Activated CD8-positive, alpha-beta T cell treated with anti-CD3 and anti-CD28 coated beads for 36 hours (primary cell): ENCODE measurements at regions not wholly inside any gene's neighbourhood (a gene's known extent, or its start where the extent isn't known, plus 50 kb on each side); places are given as distances from the start of the nearest gene placed in this dataset.

ENCODE experiments used
- ATAC-seq: fragments of 200-7000 bp; cut with Tn5 transposase; one replicate; pipeline ENCODE4 v1.10.0; 2021; ENCODE audit warnings: mild to moderate bottlenecking, moderate library complexity
- CTCF ChIA-PET: fragments of 350-600 bp; sonication (Branson Sonifier 250); formaldehyde crosslinking; loops from one replicate; lab custom pipeline; 2021; ENCODE audit warnings: antibody characterized with exemption; lab: Charles Lee
- POLR2A ChIA-PET: fragments of 350-600 bp; sonication (Branson Sonifier 250); formaldehyde crosslinking; loops from one replicate; lab custom pipeline; 2021; ENCODE audit warnings: antibody characterized with exemption; lab: Charles Lee
- DNase-seq: peaks from one replicate; pipeline ENCODE4 v3.0.0-alpha.2; 2020
- H3K27ac Mint-ChIP-seq: one replicate; pipeline ENCODE4 v1.8.0; 2021; ENCODE audit warnings: mild to moderate bottlenecking, mixed read lengths
- H3K27me3 Mint-ChIP-seq: one replicate; pipeline ENCODE4 v1.8.0; 2021; ENCODE audit warnings: mixed read lengths
- H3K36me3 Mint-ChIP-seq: one replicate; pipeline ENCODE4 v1.8.0; 2021; ENCODE audit warnings: low read depth, mixed read lengths
- H3K4me1 Mint-ChIP-seq: one replicate; pipeline ENCODE4 v1.8.0; 2021; ENCODE audit warnings: low read depth, mixed read lengths
- H3K4me3 Mint-ChIP-seq: one replicate; pipeline ENCODE4 v1.8.0; 2021; ENCODE audit warnings: mild to moderate bottlenecking, moderate library complexity, mixed read lengths
- H3K9me3 Mint-ChIP-seq: one replicate; pipeline ENCODE4 v1.8.0; 2021; ENCODE audit warnings: mixed read lengths
- CTCF ChIP-seq: fragments of 200-600 bp; IDR thresholded peaks from one replicate; pipeline ENCODE4 v1.8.0; 2022; ENCODE audit warnings: antibody characterized with exemption, mild to moderate bottlenecking
- intact Hi-C: fragments of 100-400 bp; cut with micrococcal nuclease; formaldehyde crosslinking; loops from one replicate; pipeline ENCODE4 v1.10.0; 2022

GRCh38 chr4:43993196-43993902, 455.3 kb downstream of the KCTD8 start:
- ChIA-PET POLR2A (interaction anchor here (0.6 kb wide), 1 partner anchor 1163 kb away, joined by 3 read pairs; no protein-coding TSS in a partner anchor), CTCF (interaction anchor here (0.9 kb wide), 1 partner anchor 127 kb away, joined by 3 read pairs; no protein-coding TSS in a partner anchor)
- intact Hi-C loops: no loop called here
- no peak for TF ChIP-seq CTCF
- Mint-ChIP-seq H3K9me3 (no peaks in the 10 kb centered on the region), H3K27me3 (no peaks in the 10 kb centered on the region), H3K4me3 (no peak overlapping the region), H3K27ac (no peak overlapping the region), H3K4me1 (no peaks in the 10 kb centered on the region), H3K36me3 (no peaks in the 10 kb centered on the region)
- ATAC-seq (no peak), DNase-seq (no peak)

- Mint-ChIP-seq H3K4me3 (no peak overlapping the region), H3K9me3 (peaks cover 4% of the 10 kb centered on the region), H3K36me3 (no peaks in the 10 kb centered on the region), H3K27me3 (no peaks in the 10 kb centered on the region), H3K27ac (no peak overlapping the region), H3K4me1 (no peaks in the 10 kb centered on the region)
- ATAC-seq: no peak
- intact Hi-C loops: no loop called here
- no peak for DNase-seq
- no peak for TF ChIP-seq CTCF
- ChIA-PET POLR2A (no interaction called here), CTCF (no interaction called here)
Measured at GRCh38 chr4:43999669-44000068, 448.9 kb downstream of the KCTD8 start.

DNA sequence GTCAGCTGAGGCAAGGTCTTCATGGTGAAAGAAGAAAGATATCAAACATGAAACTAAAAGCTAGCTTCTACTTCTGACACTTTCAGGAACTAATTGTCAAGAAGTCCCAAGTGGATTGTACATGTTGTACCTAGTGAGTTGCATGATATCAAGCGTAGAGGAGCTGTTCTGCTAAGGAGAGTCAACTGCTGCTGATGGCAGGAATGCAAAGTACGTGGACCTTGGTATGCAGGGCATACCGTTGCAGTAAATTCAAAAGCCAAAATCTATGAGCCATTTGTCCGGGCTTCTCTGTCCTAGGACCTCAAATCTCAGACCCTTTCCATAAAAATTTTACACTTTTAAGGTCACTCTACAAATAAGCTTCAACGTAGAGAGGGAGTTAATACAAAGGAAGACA, 446.2 kb downstream of the KCTD8 start:
- H3K27ac Mint-ChIP-seq: no peak overlapping the region
- H3K4me1 Mint-ChIP-seq: no peaks in the 10 kb centered on the region
- no peak overlapping the region for H3K4me3 Mint-ChIP-seq
- H3K9me3 Mint-ChIP-seq: peaks cover 4% of the 10 kb centered on the region
- POLR2A ChIA-PET: no interaction called here
- DNase-seq (no peak), ATAC-seq (no peak)
- intact Hi-C loops: no loop called here
- H3K27me3 Mint-ChIP-seq: no peaks in the 10 kb centered on the region
- no peaks in the 10 kb centered on the region for H3K36me3 Mint-ChIP-seq
- CTCF ChIA-PET: no interaction called here
- no peak for TF ChIP-seq CTCF

DNA sequence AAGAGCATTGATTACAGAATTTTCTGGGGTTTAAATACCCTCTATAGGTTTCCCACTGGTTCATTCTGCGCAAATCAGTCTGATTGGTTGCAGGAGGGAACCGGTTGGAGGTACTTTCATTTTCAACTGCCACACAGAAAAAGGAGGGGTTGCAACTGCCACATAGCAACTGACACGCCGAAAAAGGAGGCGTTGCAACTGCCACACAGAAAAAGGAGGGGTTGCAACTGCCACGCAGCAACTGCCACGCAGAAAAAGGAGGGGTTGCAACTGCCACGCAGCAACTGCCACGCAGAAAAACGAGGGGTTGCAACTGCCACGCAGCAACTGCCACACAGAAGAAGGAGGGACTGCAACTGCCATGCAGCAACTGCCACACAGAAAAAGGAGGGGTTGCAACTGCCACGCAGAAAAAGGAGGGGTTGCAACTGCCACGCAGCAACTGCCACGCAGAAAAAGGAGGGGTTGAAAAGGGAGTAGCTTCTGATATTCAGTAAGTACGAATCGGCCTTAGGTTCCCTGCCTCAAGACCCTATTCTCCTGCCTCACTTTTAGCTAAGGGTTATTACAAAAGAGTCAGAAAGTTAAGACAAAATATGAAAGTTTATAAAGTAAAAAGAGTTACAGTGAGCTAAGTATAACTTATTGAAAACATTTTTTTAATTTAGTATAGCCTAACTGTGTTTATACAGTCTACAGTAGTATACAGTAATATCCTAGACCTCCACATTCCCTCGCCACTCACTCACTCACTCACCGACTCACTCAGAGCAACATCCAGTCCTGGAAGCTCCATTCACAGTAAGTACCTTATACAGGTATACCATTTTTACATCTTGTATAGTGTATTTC, 431.8 kb downstream of the KCTD8 start:
- ChIA-PET CTCF (no interaction called here), POLR2A (no interaction called here)
- DNase-seq (no peak), ATAC-seq (no peak)
- Mint-ChIP-seq H3K4me3 (no peak overlapping the region), H3K27me3 (no peaks in the 10 kb centered on the region), H3K4me1 (no peaks in the 10 kb centered on the region), H3K9me3 (no peaks in the 10 kb centered on the region), H3K36me3 (no peaks in the 10 kb centered on the region), H3K27ac (no peak overlapping the region)
- TF ChIP-seq CTCF: no peak
- intact Hi-C loops: no loop called here

DNA sequence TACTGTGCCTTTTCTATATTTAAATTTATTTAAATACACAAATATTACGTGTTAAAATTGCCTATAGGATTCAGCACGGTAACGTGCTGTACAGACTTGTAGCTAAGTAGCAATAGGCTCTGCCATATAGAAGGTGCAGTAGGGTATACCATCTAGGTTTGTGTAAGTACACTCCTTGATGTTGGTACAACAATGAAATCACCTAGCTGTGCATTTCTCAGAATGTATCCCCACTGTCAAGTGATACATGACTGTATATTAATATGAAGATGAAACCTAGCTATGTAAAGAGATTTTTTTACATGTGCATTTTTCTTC, 431.2 kb downstream of the KCTD8 start:
- no peak for TF ChIP-seq CTCF
- no peaks in the 10 kb centered on the region for H3K9me3 Mint-ChIP-seq
- ATAC-seq (no peak), DNase-seq (no peak)
- intact Hi-C loops: no loop called here
- H3K4me3 Mint-ChIP-seq: no peak overlapping the region
- CTCF ChIA-PET: no interaction called here
- POLR2A ChIA-PET: no interaction called here
- no peaks in the 10 kb centered on the region for H3K36me3 Mint-ChIP-seq
- H3K4me1 Mint-ChIP-seq: no peaks in the 10 kb centered on the region
- no peak overlapping the region for H3K27ac Mint-ChIP-seq
- H3K27me3 Mint-ChIP-seq: no peaks in the 10 kb centered on the region
